ENCODE measurements at regions not wholly inside any gene's neighbourhood (a gene's known extent, or its start where the extent isn't known, plus 50 kb on each side); places are given as distances from the start of the nearest gene placed in this dataset.

GRCh38 chr17:45686250-45686649 is 97.9 kb upstream of the CRHR1 start:
- TF ChIP-seq POLR2A (IDR thresholded peaks at IDR 0.05) (no peak), CTCF (IDR thresholded peaks at IDR 0.05) (no peak)

Measured in breast epithelium (tissue), 3 donors.